ENCODE measurements at regions not wholly inside any gene's neighbourhood (a gene's known extent, or its start where the extent isn't known, plus 50 kb on each side); places are given as distances from the start of the nearest gene placed in this dataset.

DNA sequence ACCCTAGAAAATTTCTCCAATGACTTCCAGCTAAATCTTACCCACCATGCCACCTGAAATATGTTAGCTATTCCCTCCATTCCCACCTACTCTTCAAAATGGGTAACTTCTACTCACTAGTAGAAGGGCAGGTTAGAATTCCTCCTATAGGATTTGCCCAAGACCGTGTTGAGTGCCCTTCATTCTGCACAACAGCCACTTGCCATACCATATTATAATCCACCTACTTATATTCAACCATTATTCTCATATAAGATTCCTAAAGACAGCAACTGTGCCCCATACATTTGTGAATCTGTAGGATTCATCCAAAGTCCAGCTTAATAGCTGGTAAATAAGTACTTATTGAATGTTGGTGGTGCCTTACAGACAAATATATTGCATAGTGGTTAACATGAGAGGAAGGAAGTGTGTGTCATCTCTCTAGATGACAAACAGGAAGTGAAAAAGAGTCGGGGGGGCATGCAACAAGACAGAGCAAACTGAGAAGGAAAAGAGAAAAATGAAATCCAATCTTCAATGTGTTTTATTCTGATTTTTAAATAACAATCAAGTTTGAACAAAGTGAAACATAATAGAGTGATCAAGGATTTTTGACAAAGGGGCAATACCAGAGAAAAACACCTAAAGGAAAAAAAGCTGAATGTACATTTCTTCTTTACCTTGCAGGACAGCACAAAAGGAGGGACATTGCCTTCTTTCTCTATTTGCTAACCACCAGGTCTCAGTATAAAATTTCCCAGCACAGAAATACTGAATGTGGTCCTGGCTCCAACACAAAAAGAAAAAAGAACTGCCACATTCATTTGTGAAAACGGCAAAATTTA is 389.3 kb upstream of the USP15 start:
- ATAC-seq = no peak
- no peak for DNase-seq
- Histone ChIP-seq H3K4me1 (no peaks in the 10 kb centered on the region), H3K9me3 (no peaks in the 10 kb centered on the region), H3K27me3 (no peaks in the 10 kb centered on the region), H3K27ac (no peak overlapping the region), H3K4me3 (no peak overlapping the region), H3K36me3 (replicated peaks in 1 of 2; ENCODE audit: insufficient read depth in 1 of 2, low read depth in 2 of 2) (no peaks in the 10 kb centered on the region)
- TF ChIP-seq, protein P1, sequence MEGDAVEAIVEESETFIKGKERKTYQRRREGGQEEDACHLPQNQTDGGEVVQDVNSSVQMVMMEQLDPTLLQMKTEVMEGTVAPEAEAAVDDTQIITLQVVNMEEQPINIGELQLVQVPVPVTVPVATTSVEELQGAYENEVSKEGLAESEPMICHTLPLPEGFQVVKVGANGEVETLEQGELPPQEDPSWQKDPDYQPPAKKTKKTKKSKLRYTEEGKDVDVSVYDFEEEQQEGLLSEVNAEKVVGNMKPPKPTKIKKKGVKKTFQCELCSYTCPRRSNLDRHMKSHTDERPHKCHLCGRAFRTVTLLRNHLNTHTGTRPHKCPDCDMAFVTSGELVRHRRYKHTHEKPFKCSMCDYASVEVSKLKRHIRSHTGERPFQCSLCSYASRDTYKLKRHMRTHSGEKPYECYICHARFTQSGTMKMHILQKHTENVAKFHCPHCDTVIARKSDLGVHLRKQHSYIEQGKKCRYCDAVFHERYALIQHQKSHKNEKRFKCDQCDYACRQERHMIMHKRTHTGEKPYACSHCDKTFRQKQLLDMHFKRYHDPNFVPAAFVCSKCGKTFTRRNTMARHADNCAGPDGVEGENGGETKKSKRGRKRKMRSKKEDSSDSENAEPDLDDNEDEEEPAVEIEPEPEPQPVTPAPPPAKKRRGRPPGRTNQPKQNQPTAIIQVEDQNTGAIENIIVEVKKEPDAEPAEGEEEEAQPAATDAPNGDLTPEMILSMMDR (IDR thresholded peaks at IDR 0.05) = no peak
- intact Hi-C loops (cut with DNase I) = no loop called here
- WGBS, 2 donors = 53 to 68% methylated on average over 3 of the region's 3 CpGs

DNA sequence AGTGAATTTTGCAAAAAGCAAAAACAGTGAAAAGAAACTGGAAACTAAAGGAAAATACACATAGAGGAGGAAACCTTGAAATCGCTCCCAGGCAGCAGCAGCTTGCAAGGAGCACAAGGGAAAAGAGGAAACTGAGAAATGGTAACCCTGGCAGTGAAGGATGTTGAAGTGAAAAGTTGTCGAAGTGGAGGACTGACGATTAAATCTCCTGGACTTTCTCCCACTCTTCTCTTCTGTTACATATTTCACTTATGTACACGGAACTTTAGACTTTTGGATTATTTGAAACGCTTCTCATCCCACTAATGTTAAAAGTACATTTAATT is 388.8 kb upstream of the USP15 start:
- 68 to 73% methylated on average over 5 of the region's 5 CpGs for WGBS, 2 donors
- Histone ChIP-seq H3K9me3 (no peaks in the 10 kb centered on the region), H3K27me3 (no peaks in the 10 kb centered on the region), H3K27ac (no peak overlapping the region), H3K36me3 (replicated peaks in 1 of 2; ENCODE audit: insufficient read depth in 1 of 2, low read depth in 2 of 2) (no peaks in the 10 kb centered on the region), H3K4me1 (no peaks in the 10 kb centered on the region), H3K4me3 (no peak overlapping the region)
- intact Hi-C loops (cut with DNase I) = no loop called here
- DNase-seq (no peak), ATAC-seq (no peak)
- TF ChIP-seq POLR2A (IDR thresholded peaks at IDR 0.05) = no peak
- TF ChIP-seq, protein P1 (IDR thresholded peaks at IDR 0.05) = no peak

- intact Hi-C loops (cut with DNase I) = no loop called here
- Histone ChIP-seq H3K4me3 (no peak overlapping the region), H3K36me3 (replicated peaks in 1 of 2; ENCODE audit: insufficient read depth in 1 of 2, low read depth in 2 of 2) (no peaks in the 10 kb centered on the region), H3K27me3 (no peaks in the 10 kb centered on the region), H3K9me3 (no peaks in the 10 kb centered on the region), H3K4me1 (no peaks in the 10 kb centered on the region), H3K27ac (no peak overlapping the region)
- WGBS, 2 donors = 82 to 88% methylated on average over 6 to 9 of the region's 9 CpGs
- no peak for ATAC-seq
- TF ChIP-seq POLR2A (IDR thresholded peaks at IDR 0.05) = no peak
- DNase-seq = no peak
Observed at GRCh38 chr12:61879229-61879628, 381.0 kb upstream of the USP15 start.

DNA sequence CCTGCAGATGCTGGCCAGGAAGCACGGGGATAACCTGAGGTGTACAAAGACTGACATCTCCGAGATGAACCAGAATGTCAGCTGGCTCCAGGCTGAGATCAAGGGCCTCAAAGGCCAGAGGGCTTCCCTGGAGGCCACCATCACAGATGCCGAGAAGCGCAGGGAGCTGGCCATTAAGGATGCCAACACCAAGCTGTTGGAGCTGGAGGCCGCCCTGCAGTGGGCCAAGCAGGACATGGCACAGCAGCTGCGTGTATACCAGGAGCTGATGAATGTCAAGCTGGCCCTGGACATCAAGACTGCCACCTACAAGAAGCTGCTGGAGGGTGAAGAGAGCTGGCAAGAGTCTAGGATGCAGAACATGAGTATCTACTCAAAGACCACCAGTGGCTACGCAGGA is 380.0 kb upstream of the USP15 start:
- Histone ChIP-seq H3K4me3 (no peak overlapping the region), H3K4me1 (no peaks in the 10 kb centered on the region), H3K36me3 (replicated peaks in 1 of 2; ENCODE audit: insufficient read depth in 1 of 2, low read depth in 2 of 2) (no peaks in the 10 kb centered on the region), H3K27ac (no peak overlapping the region), H3K27me3 (no peaks in the 10 kb centered on the region), H3K9me3 (no peaks in the 10 kb centered on the region)
- ATAC-seq = no peak
- no peak for TF ChIP-seq POLR2A (IDR thresholded peaks at IDR 0.05)
- TF ChIP-seq, protein P1 (IDR thresholded peaks at IDR 0.05) = no peak
- intact Hi-C loops (cut with DNase I) = no loop called here
- WGBS, 2 donors = 77 to 80% methylated on average over 6 of the region's 7 CpGs
- no peak for DNase-seq

DNA sequence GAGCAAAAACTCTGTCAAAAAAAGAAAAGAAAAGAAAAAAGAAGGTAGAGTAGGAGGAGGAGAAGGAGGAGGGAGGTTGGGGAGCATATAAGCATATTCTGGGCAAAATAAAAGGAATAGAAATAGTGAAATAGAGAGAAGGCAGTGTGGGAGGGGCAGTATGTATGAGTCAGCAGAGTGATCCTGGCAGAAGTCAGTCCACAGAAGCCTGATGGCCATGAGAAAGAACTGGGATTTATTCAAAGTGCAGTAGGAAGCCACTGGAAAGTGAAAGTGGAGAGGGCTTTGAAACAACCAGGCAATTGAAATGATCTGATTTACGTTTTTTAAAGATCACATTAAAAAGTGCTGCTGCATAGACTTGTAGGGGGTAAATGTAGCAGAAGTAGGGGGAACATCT is 368.6 kb upstream of the USP15 start:
- WGBS, 2 donors = 56 to 71% methylated on average over 1 of the region's 1 CpG

More for the DNA sequence above, 368.6 kb upstream of the USP15 start:
- H3K27me3 ChIP-seq = no peaks in the 10 kb centered on the region
- H3K9me3 ChIP-seq = no peaks in the 10 kb centered on the region
- ATAC-seq (no peak), DNase-seq (no peak)
- no peak overlapping the region for H3K4me3 ChIP-seq
- H3K4me1 ChIP-seq = no peaks in the 10 kb centered on the region
- TF ChIP-seq, protein P1 (IDR thresholded peaks at IDR 0.05) = no peak
- no peak for TF ChIP-seq POLR2A (IDR thresholded peaks at IDR 0.05)
- intact Hi-C loops (cut with DNase I) = no loop called here
- H3K36me3 ChIP-seq (replicated peaks in 1 of 2; ENCODE audit: insufficient read depth in 1 of 2, low read depth in 2 of 2) = no peaks in the 10 kb centered on the region
- H3K27ac ChIP-seq = no peak overlapping the region
